B cell (primary cell): ENCODE measurements at regions not wholly inside any gene's neighbourhood (a gene's known extent, or its start where the extent isn't known, plus 50 kb on each side); places are given as distances from the start of the nearest gene placed in this dataset.

ENCODE experiments used
- ATAC-seq: fragments of 200-7000 bp; cut with Tn5 transposase; one replicate; pipeline ENCODE4 v1.10.0; 2021; ENCODE audit warnings: low read depth, mild to moderate bottlenecking, moderate number of reproducible peaks, moderate library complexity
- CTCF ChIA-PET: fragments of 350-600 bp; sonication (Branson Sonifier 250); formaldehyde crosslinking; loops from one replicate; lab custom pipeline; 2021; ENCODE audit warnings: antibody characterized with exemption, inconsistent platforms; lab: Charles Lee
- POLR2A ChIA-PET: fragments of 350-600 bp; sonication (Branson Sonifier 250); formaldehyde crosslinking; loops from one replicate; lab custom pipeline; 2021; ENCODE audit warnings: antibody characterized with exemption; lab: Charles Lee
- DNase-seq: peaks from one replicate; pipeline ENCODE4 v3.0.0; 2013
- H2AFZ ChIP-seq: 2 replicates; pipeline ENCODE4 v1.6.1; 2012; ENCODE audit warnings: mild to moderate bottlenecking, low read depth, low read length; ENCODE audit not compliant: insufficient read depth, poor library complexity, severe bottlenecking
- H3K27ac ChIP-seq, 2 donors: 1 replicate in 1 of 2; 2 replicates in 1 of 2; pipeline ENCODE4 v1.5.1; 2012 to 2013; ENCODE audit warnings: low read length in 2 of 2, mild to moderate bottlenecking in 2 of 2, moderate library complexity in 1 of 2
- H3K27me3 ChIP-seq, 4 experiments: fragments of 200-600 bp in 1 of 4; sonication (generic) in 1 of 4; replicated peaks in 1 of 4; 1 replicate in 2 of 4; 2 replicates in 2 of 4; pipeline versions ENCODE4 v1.6.1 to v1.7.0; 2013 to 2016; ENCODE audit warnings: low read length in 3 of 4, mild to moderate bottlenecking in 2 of 4, mixed read lengths in 1 of 4, moderate library complexity in 1 of 4; ENCODE audit not compliant: insufficient read depth in 4 of 4, control insufficient read depth in 3 of 4; ENCODE audit errors: control extremely low read depth in 1 of 4
- H3K36me3 ChIP-seq, 2 experiments: replicated peaks in 1 of 2; 1 replicate in 1 of 2; 2 replicates in 1 of 2; pipeline versions ENCODE4 v1.6.1 to v1.7.1; 2013; ENCODE audit warnings: low read length in 1 of 2; ENCODE audit not compliant: insufficient read depth in 2 of 2, control insufficient read depth in 1 of 2; ENCODE audit errors: control extremely low read depth in 1 of 2, extremely low read depth in 1 of 2
- H3K4me1 ChIP-seq, 2 donors: fragments of 200-600 bp in 1 of 2; sonication (generic) in 1 of 2; 1 replicate in 1 of 2; 2 replicates in 1 of 2; pipeline versions ENCODE4 v1.5.1 to v1.6.1; 2013 to 2017; ENCODE audit warnings: low read length in 2 of 2; ENCODE audit not compliant: control insufficient read depth in 2 of 2, insufficient read depth in 2 of 2
- H3K4me2 ChIP-seq: replicated peaks from 2 replicates; pipeline ENCODE3; 2012; ENCODE audit warnings: mild to moderate bottlenecking, low read depth, low read length; ENCODE audit not compliant: poor library complexity, severe bottlenecking
- H3K4me3 ChIP-seq, 5 experiments: fragments of 200-600 bp in 1 of 5; sonication (generic) in 1 of 5; 1 replicate in 3 of 5; 2 replicates in 2 of 5; pipeline versions ENCODE4 v1.5.1 to v1.7.0; 2011 to 2016; ENCODE audit warnings: low read length in 4 of 5, mild to moderate bottlenecking in 4 of 5, low read depth in 2 of 5, control low read depth in 1 of 5, moderate library complexity in 1 of 5; ENCODE audit not compliant: insufficient read depth in 1 of 5; ENCODE audit errors: control extremely low read depth in 1 of 5, extremely low read depth in 1 of 5
- H3K79me2 ChIP-seq: fragments of 200-600 bp; sonication (generic); one replicate; pipeline ENCODE4 v1.6.0; 2016; ENCODE audit warnings: low read length; ENCODE audit not compliant: control insufficient read depth, insufficient read depth
- H3K9ac ChIP-seq: fragments of 200-600 bp; sonication (generic); 2 replicates; pipeline ENCODE4 v1.6.1; 2017; ENCODE audit warnings: mild to moderate bottlenecking, low read length, moderate library complexity
- H3K9me3 ChIP-seq, 3 donors: one replicate each; pipeline versions ENCODE4 v1.6.1 to v1.7.1; 2013; ENCODE audit warnings: low read length in 2 of 3; ENCODE audit not compliant: control insufficient read depth in 2 of 3, insufficient read depth in 1 of 3; ENCODE audit errors: control extremely low read depth in 1 of 3
- H4K20me1 ChIP-seq: 2 replicates; pipeline ENCODE4 v1.6.0; 2012; ENCODE audit warnings: mild to moderate bottlenecking, low read length; ENCODE audit not compliant: insufficient read depth, control insufficient read depth, poor library complexity, severe bottlenecking
- H3K27ac Mint-ChIP-seq: one replicate; pipeline ENCODE4 v1.8.0; 2021; ENCODE audit warnings: mixed read lengths
- H3K27me3 Mint-ChIP-seq: one replicate; pipeline ENCODE4 v1.8.0; 2021; ENCODE audit warnings: mixed read lengths
- H3K4me1 Mint-ChIP-seq: one replicate; pipeline ENCODE4 v1.8.0; 2021; ENCODE audit warnings: mixed read lengths
- H3K4me3 Mint-ChIP-seq: one replicate; pipeline ENCODE4 v1.8.0; 2021; ENCODE audit warnings: mixed read lengths
- H3K9me3 Mint-ChIP-seq: one replicate; pipeline ENCODE4 v1.8.0; 2022; ENCODE audit warnings: mixed read lengths; ENCODE audit not compliant: insufficient read depth
- EZH2 ChIP-seq: IDR thresholded peaks from 2 replicates; pipeline ENCODE4 v1.6.1; 2012; ENCODE audit warnings: borderline replicate concordance, low read depth, mild to moderate bottlenecking, moderate library complexity, low read length; ENCODE audit not compliant: insufficient read depth, poor library complexity, severe bottlenecking
- WGBS: methylation state at CpG from one replicate; pipeline ENCODE4 v1.1.5; 2013; ENCODE audit warnings: missing lambda C conversion rate; ENCODE audit not compliant: insufficient coverage; 5-methylcytosine and 5-hydroxymethylcytosine counted together
- intact Hi-C: fragments of 100-400 bp; cut with micrococcal nuclease; formaldehyde crosslinking; loops from one replicate; pipeline ENCODE4 v1.10.0; 2022
- TF ChIP-seq, protein P1 (sequence below): fragments of 200-600 bp; IDR thresholded peaks from one replicate; pipeline ENCODE4 v1.8.0; 2022; ENCODE audit warnings: antibody characterized with exemption, mild to moderate bottlenecking

DNA sequence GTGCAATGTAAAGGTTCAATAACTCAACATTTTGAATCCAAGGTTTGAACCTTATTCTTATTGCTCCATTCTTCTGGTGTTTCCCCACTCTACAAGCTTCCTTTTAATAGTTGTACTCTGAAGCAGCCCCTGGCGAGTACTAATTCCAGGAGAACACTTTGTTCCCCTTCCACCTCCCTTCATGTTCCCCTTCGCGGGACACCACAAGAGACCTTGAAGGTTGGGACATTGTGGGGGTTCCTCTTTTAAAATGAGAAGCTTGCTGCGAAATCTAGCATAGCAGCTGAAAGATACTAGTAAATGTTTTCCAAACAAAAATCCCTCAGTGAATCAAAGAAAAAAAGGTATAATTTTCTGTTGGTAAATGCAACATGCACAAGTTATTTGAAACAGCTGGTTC lies 626.3 kb upstream of the LRRC4C start:
- H3K9me3 Mint-ChIP-seq = no peaks in the 10 kb centered on the region

DNA sequence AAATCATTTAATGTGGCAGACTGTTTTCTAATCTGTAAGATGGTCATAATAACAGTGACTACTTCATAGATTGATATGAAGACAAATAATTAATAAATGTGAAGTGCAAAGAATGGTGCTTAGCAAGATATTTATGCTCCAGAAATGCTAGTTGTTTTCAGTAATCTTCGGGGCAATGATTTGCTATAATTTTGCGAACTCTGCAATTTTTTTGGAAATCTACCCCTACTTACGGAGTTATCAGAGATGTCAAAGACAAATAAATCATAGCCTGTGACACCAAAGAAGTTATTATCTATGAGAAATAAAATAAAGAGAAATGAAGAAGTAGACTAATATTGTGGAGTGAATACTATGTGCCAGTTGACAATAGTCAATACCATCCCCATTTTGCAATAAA lies 634.1 kb upstream of the LRRC4C start:
- H3K79me2 ChIP-seq = no peaks in the 10 kb centered on the region
- H4K20me1 ChIP-seq = no peaks in the 10 kb centered on the region
- DNase-seq (no peak), ATAC-seq (no peak)
- Mint-ChIP-seq H3K4me1 (no peaks in the 10 kb centered on the region), H3K27me3 (no peaks in the 10 kb centered on the region), H3K27ac (no peak overlapping the region), H3K9me3 (peaks cover 8% of the 10 kb centered on the region), H3K4me3 (no peak overlapping the region)
- no peak overlapping the region for H3K4me3 ChIP-seq
- TF ChIP-seq, protein P1, sequence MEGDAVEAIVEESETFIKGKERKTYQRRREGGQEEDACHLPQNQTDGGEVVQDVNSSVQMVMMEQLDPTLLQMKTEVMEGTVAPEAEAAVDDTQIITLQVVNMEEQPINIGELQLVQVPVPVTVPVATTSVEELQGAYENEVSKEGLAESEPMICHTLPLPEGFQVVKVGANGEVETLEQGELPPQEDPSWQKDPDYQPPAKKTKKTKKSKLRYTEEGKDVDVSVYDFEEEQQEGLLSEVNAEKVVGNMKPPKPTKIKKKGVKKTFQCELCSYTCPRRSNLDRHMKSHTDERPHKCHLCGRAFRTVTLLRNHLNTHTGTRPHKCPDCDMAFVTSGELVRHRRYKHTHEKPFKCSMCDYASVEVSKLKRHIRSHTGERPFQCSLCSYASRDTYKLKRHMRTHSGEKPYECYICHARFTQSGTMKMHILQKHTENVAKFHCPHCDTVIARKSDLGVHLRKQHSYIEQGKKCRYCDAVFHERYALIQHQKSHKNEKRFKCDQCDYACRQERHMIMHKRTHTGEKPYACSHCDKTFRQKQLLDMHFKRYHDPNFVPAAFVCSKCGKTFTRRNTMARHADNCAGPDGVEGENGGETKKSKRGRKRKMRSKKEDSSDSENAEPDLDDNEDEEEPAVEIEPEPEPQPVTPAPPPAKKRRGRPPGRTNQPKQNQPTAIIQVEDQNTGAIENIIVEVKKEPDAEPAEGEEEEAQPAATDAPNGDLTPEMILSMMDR = no peak
- no peak for TF ChIP-seq EZH2
- no peak overlapping the region for H3K4me2 ChIP-seq
- H3K27me3 ChIP-seq = no peaks in the 10 kb centered on the region
- ChIA-PET CTCF (no interaction called here), POLR2A (no interaction called here)
- H3K27ac ChIP-seq = no peak overlapping the region
- peaks cover 0 to 6% (median 2%) of the 10 kb centered on the region in 3 donors for H3K9me3 ChIP-seq
- H2AFZ ChIP-seq = no peak overlapping the region
- no peak overlapping the region for H3K9ac ChIP-seq
- H3K4me1 ChIP-seq = no peaks in the 10 kb centered on the region
- no CpG with 5 or more reads among the region's 3 CpGs for WGBS
- intact Hi-C loops = no loop called here
- no peaks in the 10 kb centered on the region for H3K36me3 ChIP-seq

More for the DNA sequence above, 626.3 kb upstream of the LRRC4C start:
- Histone ChIP-seq H3K36me3 (no peaks in the 10 kb centered on the region), H4K20me1 (no peaks in the 10 kb centered on the region), H3K9ac (no peak overlapping the region), H3K27ac (no peak overlapping the region), H3K4me3 (no peak overlapping the region), H3K9me3 (peaks cover 0 to 2% (median 0%) of the 10 kb centered on the region in 3 donors), H3K79me2 (no peaks in the 10 kb centered on the region), H3K27me3 (no peaks in the 10 kb centered on the region), H3K4me1 (no peaks in the 10 kb centered on the region), H2AFZ (no peak overlapping the region), H3K4me2 (no peak overlapping the region)
- Mint-ChIP-seq H3K27me3 (no peaks in the 10 kb centered on the region), H3K4me3 (no peak overlapping the region), H3K4me1 (no peaks in the 10 kb centered on the region), H3K27ac (no peak overlapping the region)
- intact Hi-C loops = no loop called here
- DNase-seq (no peak), ATAC-seq (no peak)
- TF ChIP-seq, protein P1 = no peak
- no peak for TF ChIP-seq EZH2
- POLR2A ChIA-PET = no interaction called here
- WGBS = no CpG with 5 or more reads among the region's 4 CpGs
- CTCF ChIA-PET = no interaction called here
